Sigmoid colon (tissue), 6 donors: ENCODE measurements at regions not wholly inside any gene's neighbourhood (a gene's known extent, or its start where the extent isn't known, plus 50 kb on each side); places are given as distances from the start of the nearest gene placed in this dataset.
"Not testable (repeated sequence)": the region's sequence is repeated elsewhere in the genome, so short reads cannot be mapped to it uniquely, and the experiment has no call there.

Experiments
- DNase-seq: peaks from one replicate; pipeline ENCODE4 v3.0.0-alpha.2; 2019
- H3K27ac ChIP-seq, 4 donors: fragments of 200-600 bp; sonication (generic); one replicate each; pipeline ENCODE4 v1.5.1; 2016 to 2019; ENCODE audit warnings: mild to moderate bottlenecking in 1 of 4
- H3K27me3 ChIP-seq, 3 donors: fragments of 200-600 bp; sonication (generic); one replicate each; pipeline ENCODE4 v1.5.1; 2019; ENCODE audit warnings: mild to moderate bottlenecking in 1 of 3
- H3K36me3 ChIP-seq, 4 donors: fragments of 200-600 bp; sonication (generic); one replicate each; pipeline ENCODE4 v1.5.1; 2016 to 2019
- H3K4me1 ChIP-seq, 4 donors: fragments of 200-600 bp; sonication (generic); one replicate each; pipeline ENCODE4 v1.5.1; 2017 to 2019
- H3K4me3 ChIP-seq, 4 donors: fragments of 200-600 bp; sonication (generic); one replicate each; pipeline ENCODE4 v1.5.1; 2017 to 2019; ENCODE audit warnings: mild to moderate bottlenecking in 2 of 4, moderate library complexity in 1 of 4
- H3K9me3 ChIP-seq, 4 donors: fragments of 200-600 bp in 3 of 4; sonication (generic) in 3 of 4; one replicate each; pipeline versions ENCODE4 v1.5.1 to v1.6.1; 2013 to 2019
- CTCF ChIP-seq, 4 experiments: fragments of 450-650 bp in 3 of 4; fragments of 200-600 bp in 1 of 4; IDR thresholded peaks; one replicate each; pipeline ENCODE4 v1.5.1; 2016 to 2019; ENCODE audit warnings: antibody characterized with exemption in 4 of 4, mild to moderate bottlenecking in 3 of 4, moderate library complexity in 2 of 4
- EP300 ChIP-seq, 4 donors: sonication (generic); formaldehyde crosslinking; IDR thresholded peaks; one replicate each; pipeline ENCODE4 v1.6.1; 2017; ENCODE audit warnings: antibody characterized with exemption in 4 of 4
- POLR2A ChIP-seq, 2 donors: fragments of 450-650 bp; IDR thresholded peaks; one replicate each; pipeline ENCODE4 v1.6.1; 2016; ENCODE audit warnings: antibody characterized with exemption in 2 of 2, mild to moderate bottlenecking in 2 of 2, moderate library complexity in 2 of 2
- POLR2AphosphoS5 ChIP-seq, 4 donors: sonication (generic); formaldehyde crosslinking; IDR thresholded peaks; one replicate each; pipeline ENCODE4 v1.6.1; 2017; ENCODE audit warnings: antibody characterized with exemption in 4 of 4
- WGBS, 2 donors: extraction: QIAGEN DNeasy Blood & Tissue Kit; methylation state at CpG; one replicate each; pipeline ENCODE4 v1.1.7; 2013; 5-methylcytosine and 5-hydroxymethylcytosine counted together
- intact Hi-C: fragments of 100-400 bp; cut with DNase I; formaldehyde crosslinking; loops from one replicate; pipeline ENCODE4 v1.15.1; 2023
- donor health status: healthy with polysubstance abuse.
- donor health status: healthy.

DNA sequence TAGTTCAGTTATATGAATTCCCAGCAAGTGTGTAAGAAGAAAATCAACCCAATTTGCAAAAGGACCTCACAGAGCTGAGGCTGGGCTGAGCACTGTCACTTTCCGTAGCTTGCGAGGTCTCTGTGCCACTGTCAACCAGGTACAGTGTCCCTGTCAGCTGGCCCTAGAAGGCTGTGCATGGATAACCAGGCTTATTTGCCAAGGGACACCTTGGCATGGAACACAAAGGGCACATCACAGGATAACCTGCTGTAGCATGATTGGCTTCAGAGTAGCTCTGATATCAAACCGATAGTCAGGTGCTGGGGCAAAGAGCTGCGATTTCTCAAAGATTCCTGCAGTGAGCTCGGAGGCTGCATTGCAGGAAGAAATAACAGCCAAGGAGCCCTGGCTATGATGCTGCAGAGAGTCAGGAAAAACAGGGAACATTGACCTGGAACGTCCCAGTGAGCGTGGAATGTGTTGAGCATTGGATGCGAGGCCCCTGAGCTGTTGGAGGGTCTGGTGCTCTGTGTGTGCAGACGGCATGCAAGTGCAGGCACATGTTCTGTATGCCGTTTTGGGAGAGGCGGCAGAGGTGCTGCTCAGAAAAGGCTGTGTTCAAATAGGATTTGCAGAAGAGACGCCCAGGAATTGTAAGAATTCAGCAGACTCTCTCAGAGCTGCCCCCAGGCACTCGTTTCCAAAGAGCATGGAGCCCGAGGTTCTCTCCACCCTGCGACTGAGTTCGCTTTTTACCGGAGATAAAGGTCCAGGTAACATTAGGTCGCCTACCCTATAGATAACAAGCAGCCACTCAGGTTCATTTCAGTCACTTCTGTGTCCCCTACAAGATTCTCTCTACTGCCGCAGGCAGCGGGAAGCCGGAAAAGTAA is 213.5 kb upstream of the IRS2 start:
- TF ChIP-seq POLR2A (IDR thresholded peaks at IDR 0.05) (no peak), CTCF (IDR thresholded peaks at IDR 0.05) (no peak), POLR2AphosphoS5 (IDR thresholded peaks at IDR 0.05) (no peak), EP300 (IDR thresholded peaks at IDR 0.05) (no peak)
- intact Hi-C loops = no loop called here
- Histone ChIP-seq H3K36me3 (no peaks in the 10 kb centered on the region), H3K4me1 (no peaks in the 10 kb centered on the region), H3K27ac (no peak overlapping the region), H3K27me3 (no peaks in the 10 kb centered on the region), H3K9me3 (no peaks in the 10 kb centered on the region), H3K4me3 (no peak overlapping the region)
- WGBS, 2 donors = 76 to 80% methylated on average over 21 of the region's 21 CpGs
- no peak for DNase-seq

DNA sequence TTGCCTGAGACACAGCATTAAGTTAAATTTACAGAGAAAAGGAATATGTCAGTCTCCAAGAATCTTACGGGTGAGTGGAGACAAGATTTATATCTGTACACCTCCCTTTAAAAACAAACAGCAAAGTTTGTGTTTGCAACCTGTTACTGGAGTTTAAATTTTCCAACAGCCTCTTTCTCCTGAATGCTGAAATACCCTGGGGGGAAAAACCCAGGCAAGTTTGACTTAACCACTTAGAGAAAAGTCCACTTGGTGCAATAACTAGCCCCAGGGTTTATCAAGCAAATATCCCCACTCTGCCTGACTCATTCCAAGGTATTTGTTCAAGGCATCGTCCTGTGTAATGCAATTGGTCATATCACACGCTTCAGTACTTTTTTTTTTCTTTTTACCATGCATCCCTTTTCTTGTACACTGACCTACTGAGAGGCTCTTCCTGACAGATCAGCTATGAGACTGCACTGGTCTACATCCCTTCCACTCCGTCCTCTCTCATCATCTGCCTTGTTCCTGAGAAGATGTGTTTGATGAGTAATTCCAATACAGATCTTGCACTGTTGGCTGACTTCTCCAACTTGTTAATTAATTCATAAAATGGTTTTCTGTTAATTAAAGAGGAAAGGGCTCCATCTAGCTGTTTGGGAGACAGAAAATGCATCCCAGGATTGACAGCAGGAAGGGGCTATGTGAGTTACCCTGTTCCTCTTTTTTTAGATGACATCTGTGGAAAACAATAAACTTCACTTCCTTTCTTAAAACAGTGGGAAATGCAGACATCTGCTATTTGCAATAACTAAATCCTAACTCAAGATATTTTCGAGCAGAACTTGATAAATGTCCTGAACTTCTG is 212.5 kb upstream of the IRS2 start:
- no peak overlapping the region for H3K27ac ChIP-seq
- TF ChIP-seq POLR2AphosphoS5 (IDR thresholded peaks at IDR 0.05) (no peak), POLR2A (IDR thresholded peaks at IDR 0.05) (no peak), EP300 (IDR thresholded peaks at IDR 0.05) (no peak), CTCF (IDR thresholded peaks at IDR 0.05) (no peak)
- no peaks in the 10 kb centered on the region for H3K9me3 ChIP-seq
- H3K27me3 ChIP-seq = no peaks in the 10 kb centered on the region
- no peak for DNase-seq
- intact Hi-C loops = no loop called here
- WGBS, 2 donors = 34 to 49% methylated on average over 5 of the region's 5 CpGs
- no peaks in the 10 kb centered on the region for H3K36me3 ChIP-seq
- no peaks in the 10 kb centered on the region for H3K4me1 ChIP-seq
- no peak overlapping the region for H3K4me3 ChIP-seq

DNA sequence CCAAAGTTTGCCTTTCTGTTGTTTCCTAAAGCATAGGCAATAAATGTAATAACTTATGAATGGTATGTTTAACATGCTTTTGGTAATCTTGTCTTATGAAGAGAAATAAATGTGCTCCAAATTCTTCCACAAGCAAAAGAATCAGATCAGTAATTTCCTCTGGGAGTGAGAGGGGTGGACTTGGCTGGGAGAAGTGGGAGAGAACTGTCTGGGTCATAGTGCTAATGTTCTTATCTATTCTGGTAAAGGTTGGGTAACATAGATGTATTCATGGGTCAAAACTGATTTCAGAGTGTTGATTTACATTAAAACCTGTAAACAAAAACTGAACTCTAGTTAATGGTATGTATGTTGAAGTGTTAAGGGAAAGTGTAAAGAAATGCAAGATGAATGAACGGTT is 211.7 kb upstream of the IRS2 start:
- no peaks in the 10 kb centered on the region for H3K27me3 ChIP-seq
- DNase-seq = no peak
- no peak overlapping the region for H3K27ac ChIP-seq
- TF ChIP-seq CTCF (IDR thresholded peaks at IDR 0.05) (no peak), EP300 (IDR thresholded peaks at IDR 0.05) (no peak), POLR2AphosphoS5 (IDR thresholded peaks at IDR 0.05) (no peak), POLR2A (IDR thresholded peaks at IDR 0.05) (no peak)
- H3K9me3 ChIP-seq = no peaks in the 10 kb centered on the region
- 78 to 86% methylated on average over 1 of the region's 1 CpG for WGBS, 2 donors
- H3K36me3 ChIP-seq = no peaks in the 10 kb centered on the region
- intact Hi-C loops = no loop called here
- H3K4me3 ChIP-seq = no peak overlapping the region
- H3K4me1 ChIP-seq = no peaks in the 10 kb centered on the region

GRCh38 chr13:109997056-109997595 is 210.7 kb upstream of the IRS2 start:
- H3K27ac ChIP-seq, intact Hi-C loops, DNase-seq, H3K4me1 ChIP-seq, H3K9me3 ChIP-seq, H3K4me3 ChIP-seq, H3K27me3 ChIP-seq, H3K36me3 ChIP-seq: not testable (repeated sequence)
- WGBS, 2 donors = 80 to 83% methylated on average over 5 of the region's 5 CpGs

- Histone ChIP-seq H3K27me3 (no peaks in the 10 kb centered on the region), H3K4me3 (no peak overlapping the region), H3K4me1 (no peaks in the 10 kb centered on the region), H3K9me3 (no peaks in the 10 kb centered on the region), H3K36me3 (no peaks in the 10 kb centered on the region), H3K27ac (no peak overlapping the region)
- TF ChIP-seq POLR2AphosphoS5 (IDR thresholded peaks at IDR 0.05) = no peak
- TF ChIP-seq POLR2A (IDR thresholded peaks at IDR 0.05) = no peak
- no peak for TF ChIP-seq CTCF (IDR thresholded peaks at IDR 0.05)
- TF ChIP-seq EP300 (IDR thresholded peaks at IDR 0.05) = no peak
- WGBS, 2 donors = 78 to 84% methylated on average over 10 of the region's 10 CpGs
- no peak for DNase-seq
- intact Hi-C loops = no loop called here
Observed at GRCh38 chr13:109996404-109996960, 210.1 kb upstream of the IRS2 start.
